ENCODE measurements at regions not wholly inside any gene's neighbourhood (a gene's known extent, or its start where the extent isn't known, plus 50 kb on each side); places are given as distances from the start of the nearest gene placed in this dataset.

DNA sequence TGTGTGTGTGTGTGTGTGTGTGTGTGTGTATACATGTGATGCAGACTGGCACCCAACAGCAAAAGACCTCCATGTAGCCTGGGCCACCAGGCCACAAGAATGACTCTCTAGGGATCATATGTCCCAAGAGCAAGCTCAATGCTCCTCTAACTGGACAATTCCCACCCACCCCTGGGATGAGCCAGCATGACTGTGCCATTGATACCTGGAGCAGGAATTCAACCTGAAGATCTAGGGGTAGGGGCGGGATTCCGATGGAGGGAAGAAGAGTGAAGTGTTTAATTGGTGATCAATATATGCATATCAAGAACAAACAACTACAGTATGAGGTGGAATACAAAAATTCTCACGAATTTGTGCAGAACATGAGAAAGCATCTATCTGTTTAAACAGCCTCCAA is 136.2 kb downstream of the PSMG1 start:
- Mint-ChIP-seq H3K4me1 (ENCODE audit: low read depth) (no peaks in the 10 kb centered on the region), H3K27me3 (ENCODE audit: low read depth) (peaks cover 3% of the 10 kb centered on the region), H3K9me3 (no peaks in the 10 kb centered on the region), H3K36me3 (ENCODE audit: insufficient read depth) (no peaks in the 10 kb centered on the region), H3K4me3 (no peak overlapping the region)
- ATAC-seq (no peak), DNase-seq (no peak)

DNA sequence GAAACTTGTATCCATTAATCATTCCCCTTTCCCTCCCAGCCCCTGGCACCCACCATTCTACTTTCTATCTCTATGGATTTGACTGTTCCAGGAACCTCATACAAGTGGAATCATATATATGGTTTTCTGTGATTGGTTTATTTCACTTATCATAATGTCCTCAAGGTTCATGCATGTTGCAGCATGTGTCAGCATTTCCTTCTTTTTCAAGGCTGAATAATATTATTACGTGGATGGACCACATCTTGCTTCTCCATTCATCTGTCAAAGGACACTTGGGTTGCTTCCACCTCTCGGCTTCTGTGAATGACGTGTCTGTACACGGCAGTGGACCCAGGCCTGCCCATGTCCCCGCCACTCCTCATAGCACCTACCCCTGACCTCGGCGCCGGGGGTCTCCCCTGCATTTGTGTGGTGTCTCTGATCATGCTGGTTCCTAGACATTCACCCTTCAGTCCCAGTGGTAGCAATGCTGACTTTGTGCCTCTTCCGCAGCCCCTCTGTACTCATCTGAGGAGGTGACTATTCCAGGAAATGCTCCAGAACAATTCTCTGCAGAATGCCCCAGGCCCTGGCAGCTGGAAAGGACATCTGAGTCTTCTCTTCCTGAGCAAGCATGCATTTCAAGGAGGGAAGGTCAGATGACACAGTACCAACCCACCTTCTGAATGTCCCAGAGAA is 136.9 kb downstream of the PSMG1 start:
- H3K4me1 Mint-ChIP-seq (ENCODE audit: low read depth): no peaks in the 10 kb centered on the region
- H3K4me3 Mint-ChIP-seq: no peak overlapping the region
- H3K27me3 Mint-ChIP-seq (ENCODE audit: low read depth): peaks cover 2% of the 10 kb centered on the region
- no peak for DNase-seq
- ATAC-seq: no peak
- H3K9me3 Mint-ChIP-seq: no peaks in the 10 kb centered on the region
- H3K36me3 Mint-ChIP-seq (ENCODE audit: insufficient read depth): no peaks in the 10 kb centered on the region

DNA sequence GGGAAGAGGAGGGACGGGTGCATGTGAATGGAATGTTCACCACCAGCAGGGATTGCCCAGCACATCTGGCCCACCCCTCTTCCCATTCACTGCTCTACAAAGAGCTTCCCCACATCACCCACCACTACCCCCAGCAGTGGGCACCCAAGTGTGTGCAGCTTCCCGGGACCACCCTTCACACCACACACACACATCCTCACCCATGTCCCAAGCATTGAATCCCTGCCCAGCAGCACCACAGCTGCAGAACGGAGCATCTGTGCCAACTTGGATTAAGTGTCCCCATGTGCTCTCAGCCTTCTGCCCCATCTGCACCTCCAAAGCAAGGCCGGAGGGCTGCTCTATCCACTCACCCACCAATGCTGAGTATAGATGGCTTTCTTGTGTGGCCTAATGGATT is 141.4 kb downstream of the PSMG1 start:
- H3K9me3 Mint-ChIP-seq: no peaks in the 10 kb centered on the region
- H3K27me3 Mint-ChIP-seq (ENCODE audit: low read depth): peaks cover 2% of the 10 kb centered on the region
- H3K36me3 Mint-ChIP-seq (ENCODE audit: insufficient read depth): no peaks in the 10 kb centered on the region
- H3K4me1 Mint-ChIP-seq (ENCODE audit: low read depth): peaks cover 2% of the 10 kb centered on the region
- no peak for DNase-seq
- no peak overlapping the region for H3K4me3 Mint-ChIP-seq
- ATAC-seq: no peak

DNA sequence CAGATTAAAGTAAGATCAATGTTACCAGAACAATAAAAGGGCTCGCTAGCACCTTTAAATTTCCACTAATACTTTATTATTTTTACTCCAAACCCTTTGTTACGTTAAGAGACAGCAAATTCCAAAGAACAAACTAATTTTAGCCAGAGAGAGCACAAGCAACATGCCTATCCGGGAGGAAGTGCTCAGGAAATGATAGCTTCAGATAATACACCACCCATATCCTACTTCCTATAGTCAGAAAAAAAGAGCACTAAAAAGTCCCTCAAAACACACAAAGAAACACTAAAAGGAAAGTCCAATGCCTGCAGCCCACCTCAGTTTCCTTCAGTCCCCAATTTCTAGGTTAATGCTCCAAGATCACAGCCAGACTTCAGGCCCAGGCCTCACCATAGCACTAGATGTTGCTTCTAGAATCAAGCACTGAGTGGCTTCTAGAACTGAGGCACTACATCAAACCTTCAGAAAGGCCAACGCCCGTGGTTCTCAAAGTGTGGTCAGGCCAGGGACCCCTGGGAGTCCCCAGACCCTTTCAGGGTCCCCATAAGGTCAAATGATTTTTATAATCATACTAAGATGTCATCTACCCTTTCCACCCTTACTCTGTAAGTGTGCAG is 142.6 kb downstream of the PSMG1 start:
- Mint-ChIP-seq H3K27me3 (ENCODE audit: low read depth) (peaks cover 5% of the 10 kb centered on the region), H3K36me3 (ENCODE audit: insufficient read depth) (no peaks in the 10 kb centered on the region), H3K9me3 (no peaks in the 10 kb centered on the region), H3K4me1 (ENCODE audit: low read depth) (peaks cover 2% of the 10 kb centered on the region), H3K4me3 (no peak overlapping the region)
- ATAC-seq: no peak
- DNase-seq: no peak

DNA sequence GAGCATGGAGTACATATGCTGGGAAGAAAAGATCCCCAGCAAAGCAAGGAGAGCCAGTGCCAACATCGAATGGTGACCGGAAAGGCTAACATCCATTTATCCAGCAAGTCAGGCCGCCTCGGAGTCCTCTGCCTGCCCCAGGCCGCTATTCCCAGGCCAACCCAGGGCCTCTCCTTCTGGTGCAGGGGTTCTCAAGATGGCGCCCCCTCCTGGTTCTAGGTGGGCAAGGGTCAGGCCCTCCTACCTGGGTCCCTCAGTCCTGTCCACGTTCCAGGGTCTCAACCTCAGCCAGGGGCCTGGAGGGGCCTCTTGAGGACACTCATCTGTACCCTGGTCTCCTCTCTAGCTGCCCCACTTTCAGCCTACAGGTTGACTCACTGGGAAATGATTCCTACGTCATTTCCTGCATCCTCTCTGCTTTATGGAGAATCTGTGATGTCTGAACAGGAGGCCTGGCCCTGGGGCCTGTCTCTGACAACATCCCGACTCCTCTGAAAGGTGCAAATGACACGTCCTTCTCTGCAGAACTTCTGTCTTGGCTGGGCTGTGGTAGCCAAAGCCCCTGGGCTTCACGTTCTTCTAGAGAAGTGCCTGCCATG is 145.3 kb downstream of the PSMG1 start:
- DNase-seq (no peak), ATAC-seq (no peak)
- Mint-ChIP-seq H3K4me3 (no peak overlapping the region), H3K27me3 (ENCODE audit: low read depth) (peaks cover 23% of the 10 kb centered on the region), H3K36me3 (ENCODE audit: insufficient read depth) (no peaks in the 10 kb centered on the region), H3K9me3 (no peaks in the 10 kb centered on the region), H3K4me1 (ENCODE audit: low read depth) (peaks cover 2% of the 10 kb centered on the region)

DNA sequence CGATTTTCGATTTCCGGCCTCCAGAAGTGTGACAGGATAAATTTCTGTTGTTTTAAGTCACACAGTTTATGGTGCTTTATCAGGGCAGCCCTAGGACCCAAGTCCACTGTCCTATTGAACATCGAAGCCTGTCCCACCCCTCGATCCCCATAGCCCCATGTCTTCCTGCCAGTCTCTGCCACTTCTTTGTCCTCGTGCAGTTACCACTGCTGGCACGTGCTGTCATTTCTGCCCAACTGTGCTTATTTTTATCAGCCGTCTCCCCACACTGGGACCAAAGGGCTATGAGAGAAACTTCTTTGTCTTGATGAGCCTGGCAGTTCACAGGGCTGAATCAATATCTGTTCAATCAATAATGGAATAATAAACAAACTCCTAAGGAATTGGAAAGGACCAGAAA is 146.7 kb downstream of the PSMG1 start:
- DNase-seq (no peak), ATAC-seq (no peak)
- H3K4me1 Mint-ChIP-seq (ENCODE audit: low read depth): peaks cover 2% of the 10 kb centered on the region
- H3K4me3 Mint-ChIP-seq: no peak overlapping the region
- peaks cover 25% of the 10 kb centered on the region for H3K27me3 Mint-ChIP-seq (ENCODE audit: low read depth)
- H3K9me3 Mint-ChIP-seq: no peaks in the 10 kb centered on the region
- no peaks in the 10 kb centered on the region for H3K36me3 Mint-ChIP-seq (ENCODE audit: insufficient read depth)

DNA sequence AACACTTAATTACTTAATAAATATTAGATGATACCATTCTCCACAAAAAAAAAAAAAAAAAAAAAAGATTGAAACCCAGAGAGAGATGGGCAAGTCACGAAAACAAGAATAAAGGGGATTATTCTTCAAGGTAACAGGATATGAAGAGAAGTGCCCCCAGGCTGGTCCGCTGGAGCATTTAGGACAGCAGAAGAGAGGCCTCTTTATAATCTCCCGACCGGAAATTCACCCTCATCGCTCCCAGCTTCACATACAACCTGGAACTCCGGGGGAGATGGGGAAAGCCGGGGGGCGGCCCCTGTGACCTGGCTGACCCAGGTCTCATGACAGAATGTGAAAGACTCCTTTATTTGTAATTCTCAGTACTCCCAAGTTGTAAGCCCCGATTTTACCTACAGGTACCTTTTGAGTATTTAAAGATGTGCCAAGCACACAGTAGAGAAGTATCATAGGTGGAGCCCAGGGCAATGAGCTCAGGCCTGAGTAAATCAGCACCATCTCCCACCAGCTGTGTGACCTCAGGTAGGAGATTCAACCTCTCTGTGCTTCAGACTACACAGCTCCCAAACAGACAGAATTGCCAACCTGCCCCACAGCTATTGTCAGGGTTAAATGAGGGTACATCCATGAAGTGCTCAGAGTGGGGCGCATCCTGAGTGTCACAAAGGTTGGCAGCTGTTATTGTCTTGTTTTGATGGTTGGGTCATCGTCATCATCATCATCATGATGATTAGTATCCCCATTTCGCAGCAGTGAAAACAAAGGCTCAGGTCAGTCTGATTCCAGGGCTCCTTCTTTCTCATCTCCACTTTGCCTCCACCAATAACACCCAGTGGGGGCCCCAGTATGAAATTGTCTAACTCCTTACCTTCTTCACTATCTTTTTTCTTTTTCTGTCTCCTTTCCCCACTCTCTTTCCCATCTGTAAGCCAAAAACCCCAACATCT is 148.4 kb downstream of the PSMG1 start:
- peaks cover 27% of the 10 kb centered on the region for H3K27me3 Mint-ChIP-seq (ENCODE audit: low read depth)
- H3K4me3 Mint-ChIP-seq: no peak overlapping the region
- H3K36me3 Mint-ChIP-seq (ENCODE audit: insufficient read depth): no peaks in the 10 kb centered on the region
- no peaks in the 10 kb centered on the region for H3K4me1 Mint-ChIP-seq (ENCODE audit: low read depth)
- no peaks in the 10 kb centered on the region for H3K9me3 Mint-ChIP-seq
- DNase-seq (no peak), ATAC-seq (no peak)

DNA sequence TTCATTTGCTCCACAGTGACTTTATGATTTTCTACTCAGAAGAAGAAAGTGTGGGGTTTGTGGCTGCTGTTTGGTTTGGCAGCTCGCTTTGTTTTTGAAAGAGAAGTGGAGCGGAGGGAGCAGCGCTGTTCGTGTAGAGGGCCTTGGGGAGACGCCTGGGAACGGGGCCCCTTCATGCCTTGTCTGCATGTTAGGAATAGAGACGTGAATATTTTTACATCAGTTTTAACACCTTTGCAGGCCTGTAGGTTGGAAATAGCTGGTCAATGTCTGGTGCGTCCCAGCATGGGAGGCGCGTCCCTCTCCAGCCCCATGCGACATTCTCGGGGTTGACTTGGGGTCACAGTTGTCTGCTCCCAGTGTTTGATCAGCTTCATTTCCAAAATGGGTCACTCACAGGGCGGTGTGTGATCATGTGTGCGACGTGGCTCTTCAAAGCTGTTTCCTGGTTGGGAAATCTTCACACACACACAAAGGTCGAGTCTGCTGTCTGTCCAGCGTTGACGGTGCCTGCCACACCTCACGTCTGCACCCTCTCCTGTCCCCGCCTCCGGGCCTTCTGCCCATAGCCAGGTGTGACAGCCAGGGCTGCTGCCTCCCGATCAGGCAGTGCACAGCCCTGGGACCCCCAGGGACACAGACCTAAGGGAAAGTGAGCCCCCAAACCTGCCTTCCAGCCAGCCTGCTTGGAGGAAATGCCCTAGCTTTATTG is 149.2 kb downstream of the PSMG1 start:
- Mint-ChIP-seq H3K36me3 (ENCODE audit: insufficient read depth) (no peaks in the 10 kb centered on the region), H3K9me3 (no peaks in the 10 kb centered on the region), H3K4me3 (no peak overlapping the region), H3K4me1 (ENCODE audit: low read depth) (no peaks in the 10 kb centered on the region), H3K27me3 (ENCODE audit: low read depth) (peaks cover 27% of the 10 kb centered on the region)
- ATAC-seq: no peak
- DNase-seq: no peak

DNA sequence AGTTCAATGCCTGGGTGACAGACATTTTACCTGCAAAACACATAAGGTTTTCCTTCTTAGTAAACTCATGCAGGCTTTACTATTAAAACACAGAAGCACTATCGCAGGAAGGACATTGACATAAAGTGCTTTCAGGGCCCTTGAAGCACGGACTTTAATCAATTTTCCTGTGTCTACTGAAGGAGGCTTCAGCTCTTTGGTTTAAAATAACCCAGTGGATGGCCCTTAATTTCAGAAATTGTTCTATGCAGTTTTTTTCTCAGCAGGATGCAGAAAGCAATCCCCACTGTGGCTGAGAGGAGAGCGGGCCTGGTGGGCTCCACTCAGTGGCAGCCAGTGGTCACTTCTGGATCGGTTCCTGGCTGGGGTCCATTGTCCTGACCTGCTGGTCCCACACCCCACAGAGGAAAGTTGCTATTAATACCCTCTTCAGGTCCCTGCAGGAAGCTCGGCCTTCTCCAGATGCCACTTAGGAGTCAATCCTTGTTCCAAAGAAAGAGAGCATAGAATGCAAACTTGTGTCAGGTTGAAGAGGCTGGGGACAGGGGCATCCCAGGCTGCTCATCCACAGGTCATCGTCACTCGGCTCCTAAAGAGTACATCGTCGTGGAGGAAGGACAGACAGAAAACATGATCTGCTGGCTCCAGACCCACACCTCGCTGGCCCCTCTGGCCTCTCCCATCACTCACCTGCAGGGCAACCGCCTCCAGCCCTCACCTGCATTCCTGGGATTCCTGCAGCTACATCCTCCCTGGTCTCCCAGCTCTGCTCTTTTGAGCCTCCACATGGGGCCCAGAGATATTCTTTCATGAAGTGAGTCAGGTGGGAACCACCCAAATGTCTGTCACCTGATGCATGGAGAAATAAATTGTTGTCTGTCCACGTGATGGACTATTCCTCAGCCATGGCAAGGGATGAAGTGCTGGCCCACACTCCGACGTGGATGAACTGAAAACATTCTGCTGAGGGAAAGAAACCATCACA is 153.1 kb downstream of the PSMG1 start:
- no peaks in the 10 kb centered on the region for H3K9me3 Mint-ChIP-seq
- no peak for ATAC-seq
- H3K4me3 Mint-ChIP-seq: no peak overlapping the region
- peaks cover 17% of the 10 kb centered on the region for H3K27me3 Mint-ChIP-seq (ENCODE audit: low read depth)
- no peaks in the 10 kb centered on the region for H3K4me1 Mint-ChIP-seq (ENCODE audit: low read depth)
- DNase-seq: no peak
- no peaks in the 10 kb centered on the region for H3K36me3 Mint-ChIP-seq (ENCODE audit: insufficient read depth)

DNA sequence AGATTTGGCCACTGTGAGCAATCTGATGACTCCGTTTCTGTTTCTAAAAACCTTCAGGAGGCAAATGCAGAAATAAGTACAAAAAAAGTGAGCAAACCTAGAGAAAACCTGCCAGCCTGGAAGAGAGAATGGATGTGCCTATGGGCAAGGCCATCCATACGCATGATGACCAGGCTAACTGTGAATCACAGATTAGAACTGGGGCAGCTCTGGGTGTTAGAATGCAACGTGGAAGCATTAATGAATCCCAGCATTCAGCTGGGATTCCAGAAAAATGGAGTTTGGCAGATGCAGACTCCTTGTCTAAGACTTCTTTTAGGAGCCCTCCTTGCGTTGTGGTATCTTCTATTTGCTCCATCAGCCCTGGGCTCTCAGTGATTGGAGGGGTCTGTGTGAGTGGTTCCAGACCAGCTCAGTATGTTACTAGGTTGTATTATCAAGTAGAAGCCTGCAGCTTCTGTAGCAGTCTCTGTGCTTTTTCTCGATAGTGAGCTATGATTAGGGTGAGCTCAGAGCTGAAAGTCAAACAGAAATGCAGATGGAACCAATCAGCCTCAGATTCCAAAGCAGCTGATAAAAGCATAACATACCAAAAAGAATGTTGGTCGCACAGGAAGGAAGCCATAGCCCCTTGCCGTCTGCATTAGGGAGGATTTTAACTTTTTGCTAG is 154.0 kb downstream of the PSMG1 start:
- Mint-ChIP-seq H3K36me3 (ENCODE audit: insufficient read depth) (no peaks in the 10 kb centered on the region), H3K4me1 (ENCODE audit: low read depth) (no peaks in the 10 kb centered on the region), H3K27me3 (ENCODE audit: low read depth) (peaks cover 13% of the 10 kb centered on the region), H3K9me3 (no peaks in the 10 kb centered on the region), H3K4me3 (no peak overlapping the region)
- no peak for DNase-seq
- no peak for ATAC-seq

DNA sequence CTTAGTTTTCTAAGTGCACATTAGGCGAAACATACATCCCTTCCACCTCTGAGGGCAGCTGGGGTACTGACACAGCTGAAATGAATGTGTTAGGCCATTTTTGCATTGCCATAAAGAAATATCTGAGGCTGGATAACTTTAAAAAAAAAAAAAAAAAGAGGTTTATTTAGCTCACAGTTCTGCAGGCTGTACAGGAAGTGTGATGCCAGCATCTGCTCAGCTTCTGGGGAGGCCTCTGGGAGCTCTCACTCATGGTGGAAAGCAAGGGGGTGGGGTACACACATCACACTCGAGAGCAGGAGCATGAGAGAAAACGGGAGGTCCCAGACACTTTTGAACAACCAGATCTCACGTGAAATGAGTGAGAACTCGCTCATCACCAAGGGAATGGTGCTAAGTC is 158.1 kb downstream of the PSMG1 start:
- no peak overlapping the region for H3K4me3 Mint-ChIP-seq
- ATAC-seq: no peak
- no peaks in the 10 kb centered on the region for H3K4me1 Mint-ChIP-seq (ENCODE audit: low read depth)
- no peak for DNase-seq
- H3K9me3 Mint-ChIP-seq: no peaks in the 10 kb centered on the region
- no peaks in the 10 kb centered on the region for H3K36me3 Mint-ChIP-seq (ENCODE audit: insufficient read depth)
- peaks cover 6% of the 10 kb centered on the region for H3K27me3 Mint-ChIP-seq (ENCODE audit: low read depth)

DNA sequence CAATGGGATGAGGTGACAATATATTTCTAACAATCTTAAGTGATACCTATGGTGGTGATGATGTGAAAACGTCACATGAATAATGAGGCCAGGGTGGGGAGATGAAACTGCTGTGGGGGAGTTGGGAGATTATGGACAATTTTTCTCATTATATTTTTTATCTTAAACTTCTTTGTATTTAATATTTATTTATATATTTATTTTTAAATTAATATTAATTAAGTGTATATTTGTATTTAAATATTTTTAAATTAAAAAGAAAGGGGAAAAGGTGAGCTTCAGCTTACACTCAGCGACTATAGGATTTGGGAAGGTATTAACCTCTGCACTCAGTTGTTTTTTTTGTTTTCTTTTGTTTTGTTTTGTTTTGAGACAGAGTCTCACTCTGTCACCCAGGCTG is 158.7 kb downstream of the PSMG1 start:
- H3K4me3 Mint-ChIP-seq: no peak overlapping the region
- peaks cover 6% of the 10 kb centered on the region for H3K27me3 Mint-ChIP-seq (ENCODE audit: low read depth)
- DNase-seq (no peak), ATAC-seq (no peak)
- H3K9me3 Mint-ChIP-seq: no peaks in the 10 kb centered on the region
- no peaks in the 10 kb centered on the region for H3K36me3 Mint-ChIP-seq (ENCODE audit: insufficient read depth)
- no peaks in the 10 kb centered on the region for H3K4me1 Mint-ChIP-seq (ENCODE audit: low read depth)
